ENCODE measurements at regions not wholly inside any gene's neighbourhood (a gene's known extent, or its start where the extent isn't known, plus 50 kb on each side); places are given as distances from the start of the nearest gene placed in this dataset.
"Not testable (repeated sequence)": the region's sequence is repeated elsewhere in the genome, so short reads cannot be mapped to it uniquely, and the experiment has no call there.

- Histone ChIP-seq H3K36me3 (ENCODE audit: control insufficient read depth in 2 of 2, extremely low read depth in 1 of 2, insufficient read depth in 2 of 2, low read length in 2 of 2) (no peaks in the 10 kb centered on the region), H3K9me3 (ENCODE audit: control insufficient read depth, low read depth, low read length) (no peaks in the 10 kb centered on the region), H3K9me1 (ENCODE audit: control insufficient read depth, extremely low read depth, insufficient read depth, low read length) (no peaks in the 10 kb centered on the region), H4K20me1 (ENCODE audit: control insufficient read depth, extremely low read depth, insufficient read depth, low read length) (no peaks in the 10 kb centered on the region), H3K27ac (ENCODE audit: control insufficient read depth, insufficient read depth, low read length) (no peak overlapping the region), H3K4me3 (ENCODE audit: control insufficient read depth in 2 of 3, extremely low read depth in 1 of 3, insufficient read depth in 2 of 3, low read depth in 1 of 3, low read length in 3 of 3) (no peak overlapping the region), H3K27me3 (ENCODE audit: control insufficient read depth, extremely low read depth, insufficient read depth, low read length) (no peaks in the 10 kb centered on the region), H2AFZ (ENCODE audit: control insufficient read depth, low read length) (no peak overlapping the region), H3K4me2 (ENCODE audit: control insufficient read depth, extremely low read depth, insufficient read depth, low read depth, low read length) (no peak overlapping the region), H3K4me1 (ENCODE audit: control insufficient read depth, extremely low read depth, insufficient read depth, low read length) (no peaks in the 10 kb centered on the region), H3K9ac (ENCODE audit: control insufficient read depth, extremely low read depth, insufficient read depth, low read length) (no peak overlapping the region), H3K79me2 (ENCODE audit: control insufficient read depth, insufficient read depth, low read length) (no peaks in the 10 kb centered on the region)
- no peak for FAIRE-seq
- DNase-seq (ENCODE audit: low read depth, low spot score), result no peak
- TF ChIP-seq, protein P1, sequence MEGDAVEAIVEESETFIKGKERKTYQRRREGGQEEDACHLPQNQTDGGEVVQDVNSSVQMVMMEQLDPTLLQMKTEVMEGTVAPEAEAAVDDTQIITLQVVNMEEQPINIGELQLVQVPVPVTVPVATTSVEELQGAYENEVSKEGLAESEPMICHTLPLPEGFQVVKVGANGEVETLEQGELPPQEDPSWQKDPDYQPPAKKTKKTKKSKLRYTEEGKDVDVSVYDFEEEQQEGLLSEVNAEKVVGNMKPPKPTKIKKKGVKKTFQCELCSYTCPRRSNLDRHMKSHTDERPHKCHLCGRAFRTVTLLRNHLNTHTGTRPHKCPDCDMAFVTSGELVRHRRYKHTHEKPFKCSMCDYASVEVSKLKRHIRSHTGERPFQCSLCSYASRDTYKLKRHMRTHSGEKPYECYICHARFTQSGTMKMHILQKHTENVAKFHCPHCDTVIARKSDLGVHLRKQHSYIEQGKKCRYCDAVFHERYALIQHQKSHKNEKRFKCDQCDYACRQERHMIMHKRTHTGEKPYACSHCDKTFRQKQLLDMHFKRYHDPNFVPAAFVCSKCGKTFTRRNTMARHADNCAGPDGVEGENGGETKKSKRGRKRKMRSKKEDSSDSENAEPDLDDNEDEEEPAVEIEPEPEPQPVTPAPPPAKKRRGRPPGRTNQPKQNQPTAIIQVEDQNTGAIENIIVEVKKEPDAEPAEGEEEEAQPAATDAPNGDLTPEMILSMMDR (optimal IDR thresholded peaks at IDR 0.05 in 1 of 3, IDR thresholded peaks at IDR 0.05 in 1 of 3, conservative IDR thresholded peaks at IDR 0.05 in 1 of 3; ENCODE audit: extremely low read depth in 1 of 3, insufficient read depth in 2 of 3, low read length in 3 of 3), result no peak
- dilution Hi-C loops (cut with MboI; ENCODE audit: extremely low pct_ligation_motif_present, low sequenced_read_pairs), result no loop called here
Measured at GRCh38 chr3:82114589-82114988, 353.1 kb upstream of the GBE1 start.

DNA sequence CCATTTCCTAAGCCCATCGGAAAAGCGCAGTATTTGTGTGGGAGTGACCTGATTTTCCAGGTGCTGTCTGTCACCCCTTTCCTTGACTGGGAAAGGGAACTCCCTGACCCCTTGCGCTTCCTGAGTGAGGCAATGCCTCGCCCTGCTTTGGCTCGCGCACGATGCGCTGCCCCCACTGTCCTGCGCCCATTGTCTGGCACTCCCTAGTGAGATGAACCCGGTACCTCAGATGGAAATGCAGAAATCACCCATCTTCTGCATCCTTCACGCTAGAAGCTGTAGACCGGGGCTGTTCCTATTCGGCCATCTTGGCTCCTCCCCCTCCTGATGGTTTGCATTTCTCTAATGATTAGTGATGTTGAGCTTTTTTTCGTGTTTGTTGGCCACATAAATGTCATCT lies 349.3 kb upstream of the GBE1 start:
- DNase-seq (ENCODE audit: low read depth, low spot score); H3K36me3 ChIP-seq (ENCODE audit: control insufficient read depth in 2 of 2, extremely low read depth in 1 of 2, insufficient read depth in 2 of 2, low read length in 2 of 2); H3K79me2 ChIP-seq (ENCODE audit: control insufficient read depth, insufficient read depth, low read length); dilution Hi-C loops (cut with MboI; ENCODE audit: extremely low pct_ligation_motif_present, low sequenced_read_pairs); H3K4me2 ChIP-seq (ENCODE audit: control insufficient read depth, extremely low read depth, insufficient read depth, low read depth, low read length); H3K4me3 ChIP-seq (ENCODE audit: control insufficient read depth in 2 of 3, extremely low read depth in 1 of 3, insufficient read depth in 2 of 3, low read depth in 1 of 3, low read length in 3 of 3); H2AFZ ChIP-seq (ENCODE audit: control insufficient read depth, low read length); H3K27me3 ChIP-seq (ENCODE audit: control insufficient read depth, extremely low read depth, insufficient read depth, low read length); H4K20me1 ChIP-seq (ENCODE audit: control insufficient read depth, extremely low read depth, insufficient read depth, low read length); H3K9me1 ChIP-seq (ENCODE audit: control insufficient read depth, extremely low read depth, insufficient read depth, low read length); FAIRE-seq; H3K9ac ChIP-seq (ENCODE audit: control insufficient read depth, extremely low read depth, insufficient read depth, low read length); H3K9me3 ChIP-seq (ENCODE audit: control insufficient read depth, low read depth, low read length); H3K4me1 ChIP-seq (ENCODE audit: control insufficient read depth, extremely low read depth, insufficient read depth, low read length); H3K27ac ChIP-seq (ENCODE audit: control insufficient read depth, insufficient read depth, low read length): not testable (repeated sequence)

DNA sequence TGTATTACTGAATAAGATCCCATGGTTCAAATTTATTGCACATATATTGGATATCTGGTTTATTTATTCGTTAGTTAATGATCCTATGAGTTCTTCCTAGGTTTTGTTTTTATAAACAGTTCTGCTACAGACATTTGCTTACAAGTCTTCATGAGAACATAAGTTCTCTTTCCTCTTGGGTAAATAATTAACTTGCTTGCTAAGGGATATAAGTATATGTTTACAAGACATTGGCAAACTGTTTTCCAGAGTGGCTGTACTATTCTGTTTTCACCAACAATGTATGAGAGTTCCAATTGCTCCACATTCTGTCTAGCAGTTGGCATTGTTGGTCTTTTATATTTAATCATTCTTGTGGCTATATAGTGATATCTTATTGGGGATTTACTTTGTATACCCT lies 341.8 kb upstream of the GBE1 start:
- Histone ChIP-seq H2AFZ (ENCODE audit: control insufficient read depth, low read length) (no peak overlapping the region), H3K79me2 (ENCODE audit: control insufficient read depth, insufficient read depth, low read length) (no peaks in the 10 kb centered on the region), H3K9me3 (ENCODE audit: control insufficient read depth, low read depth, low read length) (no peaks in the 10 kb centered on the region), H3K4me1 (ENCODE audit: control insufficient read depth, extremely low read depth, insufficient read depth, low read length) (peaks cover 9% of the 10 kb centered on the region), H3K9me1 (ENCODE audit: control insufficient read depth, extremely low read depth, insufficient read depth, low read length) (no peaks in the 10 kb centered on the region), H3K9ac (ENCODE audit: control insufficient read depth, extremely low read depth, insufficient read depth, low read length) (no peak overlapping the region), H3K4me2 (ENCODE audit: control insufficient read depth, extremely low read depth, insufficient read depth, low read depth, low read length) (no peak overlapping the region), H4K20me1 (ENCODE audit: control insufficient read depth, extremely low read depth, insufficient read depth, low read length) (no peaks in the 10 kb centered on the region), H3K27ac (ENCODE audit: control insufficient read depth, insufficient read depth, low read length) (no peak overlapping the region), H3K4me3 (ENCODE audit: control insufficient read depth in 2 of 3, extremely low read depth in 1 of 3, insufficient read depth in 2 of 3, low read depth in 1 of 3, low read length in 3 of 3) (no peak overlapping the region), H3K36me3 (ENCODE audit: control insufficient read depth in 2 of 2, extremely low read depth in 1 of 2, insufficient read depth in 2 of 2, low read length in 2 of 2) (no peaks in the 10 kb centered on the region), H3K27me3 (ENCODE audit: control insufficient read depth, extremely low read depth, insufficient read depth, low read length) (no peaks in the 10 kb centered on the region)
- FAIRE-seq (no peak), DNase-seq (ENCODE audit: low read depth, low spot score) (no peak)
- TF ChIP-seq, protein P1 (optimal IDR thresholded peaks at IDR 0.05 in 1 of 3, IDR thresholded peaks at IDR 0.05 in 1 of 3, conservative IDR thresholded peaks at IDR 0.05 in 1 of 3; ENCODE audit: extremely low read depth in 1 of 3, insufficient read depth in 2 of 3, low read length in 3 of 3), result no peak
- TF ChIP-seq EZH2 (IDR thresholded peaks at IDR 0.05; ENCODE audit: low read length), result no peak
- dilution Hi-C loops (cut with MboI; ENCODE audit: extremely low pct_ligation_motif_present, low sequenced_read_pairs), result no loop called here

All from keratinocyte (primary cell).